ENCODE measurements at regions not wholly inside any gene's neighbourhood (a gene's known extent, or its start where the extent isn't known, plus 50 kb on each side); places are given as distances from the start of the nearest gene placed in this dataset.
"Not testable (repeated sequence)": the region's sequence is repeated elsewhere in the genome, so short reads cannot be mapped to it uniquely, and the experiment has no call there.

GRCh38 chr5:162811071-162811470 lies 626.3 kb upstream of the CCNG1 start:
- no peak for DNase-seq

GRCh38 chr5:162816816-162817215 lies 620.6 kb upstream of the CCNG1 start:
- DNase-seq = no peak

GRCh38 chr5:162817364-162817763 lies 620.0 kb upstream of the CCNG1 start:
- DNase-seq = no peak

GRCh38 chr5:162821664-162822063 lies 615.7 kb upstream of the CCNG1 start:
- not testable (repeated sequence) for DNase-seq

- DNase-seq = no peak
These were observed 613.0 kb upstream of the CCNG1 start for GRCh38 chr5:162824360-162824759.

GRCh38 chr5:162837155-162837554 lies 600.2 kb upstream of the CCNG1 start:
- no peak for DNase-seq

- DNase-seq = no peak
These were observed 594.7 kb upstream of the CCNG1 start for GRCh38 chr5:162842727-162843126.

GRCh38 chr5:162852134-162852533 lies 585.3 kb upstream of the CCNG1 start:
- DNase-seq = no peak

GRCh38 chr5:162858770-162859169 lies 578.6 kb upstream of the CCNG1 start:
- DNase-seq = no peak

GRCh38 chr5:162870966-162871365 lies 566.4 kb upstream of the CCNG1 start:
- DNase-seq = no peak

GRCh38 chr5:162882629-162883028 lies 554.8 kb upstream of the CCNG1 start:
- DNase-seq = no peak

GRCh38 chr5:162886717-162887116 lies 550.7 kb upstream of the CCNG1 start:
- no peak for DNase-seq

- no peak for DNase-seq
These were observed 549.1 kb upstream of the CCNG1 start for GRCh38 chr5:162888268-162888667.

- no peak for DNase-seq
These were observed 525.5 kb upstream of the CCNG1 start for GRCh38 chr5:162911873-162912272.

- DNase-seq = no peak
These were observed 521.0 kb upstream of the CCNG1 start for GRCh38 chr5:162916368-162916767.

- DNase-seq = no peak
These were observed 508.3 kb upstream of the CCNG1 start for GRCh38 chr5:162929104-162929503.

GRCh38 chr5:162931501-162931900 lies 505.9 kb upstream of the CCNG1 start:
- DNase-seq = no peak

- no peak for DNase-seq
These were observed 497.4 kb upstream of the CCNG1 start for GRCh38 chr5:162939991-162940390.

GRCh38 chr5:162948677-162949076 lies 488.7 kb upstream of the CCNG1 start:
- DNase-seq = no peak

- no peak for DNase-seq
These were observed 480.8 kb upstream of the CCNG1 start for GRCh38 chr5:162956570-162956969.

GRCh38 chr5:162964144-162964543 lies 473.3 kb upstream of the CCNG1 start:
- not testable (repeated sequence) for DNase-seq

- no peak for DNase-seq
These were observed 447.3 kb upstream of the CCNG1 start for GRCh38 chr5:162990063-162990462.

GRCh38 chr5:162990856-162991497 lies 446.4 kb upstream of the CCNG1 start:
- no peak for DNase-seq

GRCh38 chr5:162995568-162995967 lies 441.8 kb upstream of the CCNG1 start:
- no peak for DNase-seq

- no peak for DNase-seq
These were observed 441.3 kb upstream of the CCNG1 start for GRCh38 chr5:162996053-162996452.

GRCh38 chr5:163005949-163006348 lies 431.4 kb upstream of the CCNG1 start:
- no peak for DNase-seq
